DND-41 (cell line): ENCODE measurements at regions not wholly inside any gene's neighbourhood (a gene's known extent, or its start where the extent isn't known, plus 50 kb on each side); places are given as distances from the start of the nearest gene placed in this dataset.

Experiments
- ATAC-seq: fragments of 200-7000 bp; cut with Tn5 transposase; 3 replicates; pipeline ENCODE4 v1.9.1; 2021; ENCODE audit warnings: low read depth; ENCODE audit not compliant: insufficient read depth
- DNase-seq: peaks from one replicate; pipeline ENCODE4 v3.0.0-alpha.2; 2020
- H2AFZ ChIP-seq: 2 replicates; pipeline ENCODE4 v1.6.0; 2012; ENCODE audit warnings: low read depth, low read length
- H3K27ac ChIP-seq: 2 replicates; pipeline ENCODE4 v1.5.1; 2012; ENCODE audit warnings: low read length, inconsistent platforms
- H3K27me3 ChIP-seq: fragments of 200-600 bp; sonication (generic); 2 replicates; pipeline ENCODE4 v1.6.0; 2012; ENCODE audit warnings: low read length, mild to moderate bottlenecking, inconsistent platforms; ENCODE audit not compliant: insufficient read depth, poor library complexity
- H3K36me3 ChIP-seq: 2 replicates; pipeline ENCODE4 v1.5.1; 2012; ENCODE audit warnings: low read length, inconsistent platforms; ENCODE audit not compliant: insufficient read depth
- H3K4me1 ChIP-seq: 2 replicates; pipeline ENCODE4 v1.5.1; 2012; ENCODE audit warnings: mild to moderate bottlenecking, low read length; ENCODE audit not compliant: insufficient read depth
- H3K4me2 ChIP-seq: 2 replicates; pipeline ENCODE4 v1.6.0; 2012; ENCODE audit warnings: mild to moderate bottlenecking, moderate library complexity, low read length, inconsistent platforms; ENCODE audit not compliant: insufficient read depth
- H3K4me3 ChIP-seq, 2 experiments: fragments of 200-600 bp in 1 of 2; shearing (Covaris generic) in 1 of 2; 2 replicates each; pipeline ENCODE4 v1.5.1; 2012 to 2016; ENCODE audit warnings: inconsistent platforms in 2 of 2, low read length in 2 of 2, mild to moderate bottlenecking in 2 of 2, low read depth in 1 of 2, moderate library complexity in 1 of 2
- H3K79me2 ChIP-seq: 2 replicates; pipeline ENCODE4 v1.6.0; 2012; ENCODE audit warnings: low read length, inconsistent platforms; ENCODE audit not compliant: insufficient read depth
- H3K9ac ChIP-seq: 2 replicates; pipeline ENCODE4 v1.6.0; 2012; ENCODE audit warnings: low read depth, mild to moderate bottlenecking, inconsistent platforms, low read length, moderate library complexity
- H3K9me3 ChIP-seq: 2 replicates; pipeline ENCODE4 v1.5.1; 2012; ENCODE audit warnings: low read length, moderate library complexity, mild to moderate bottlenecking, inconsistent platforms; ENCODE audit not compliant: insufficient read depth, severe bottlenecking
- H4K20me1 ChIP-seq: 2 replicates; pipeline ENCODE4 v1.6.0; 2012; ENCODE audit warnings: low read length; ENCODE audit not compliant: insufficient read depth
- EZH2 ChIP-seq: IDR thresholded peaks from 3 replicates; pipeline ENCODE4 v1.6.1; 2012; ENCODE audit warnings: borderline replicate concordance, low read depth, mild to moderate bottlenecking, moderate library complexity, low read length, inconsistent platforms; ENCODE audit not compliant: severe bottlenecking
- TF ChIP-seq, protein P1 (sequence below): IDR thresholded peaks from 2 replicates; pipeline ENCODE4 v1.5.1; 2012; ENCODE audit warnings: borderline replicate concordance, low read length, moderate library complexity, mild to moderate bottlenecking; ENCODE audit not compliant: poor library complexity, severe bottlenecking; ENCODE audit errors: extremely low read depth

DNA sequence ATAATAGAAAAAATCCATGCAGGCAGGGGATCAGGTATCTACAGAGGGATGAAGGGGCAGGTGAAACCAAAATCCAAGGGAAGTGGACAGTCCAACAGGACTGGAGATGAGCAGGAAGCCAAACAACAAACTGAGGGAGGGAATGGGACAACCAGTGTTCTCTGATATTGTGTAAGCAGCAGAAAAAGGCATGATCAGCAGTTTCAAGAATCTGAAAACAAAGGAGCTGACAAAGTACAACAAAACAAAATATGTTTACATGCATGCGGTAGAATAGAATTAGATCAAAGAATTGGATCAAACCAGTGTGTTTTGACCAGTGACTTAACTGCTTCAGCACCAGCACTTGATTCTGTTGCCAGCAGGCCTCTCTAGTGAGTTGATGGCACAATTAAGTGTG lies 729.7 kb downstream of the RFPL4B start:
- H3K4me2 ChIP-seq = no peak overlapping the region
- no peaks in the 10 kb centered on the region for H3K36me3 ChIP-seq
- no peaks in the 10 kb centered on the region for H4K20me1 ChIP-seq
- DNase-seq = no peak
- H3K4me1 ChIP-seq = no peaks in the 10 kb centered on the region
- H3K27me3 ChIP-seq = no peaks in the 10 kb centered on the region
- no peaks in the 10 kb centered on the region for H3K9me3 ChIP-seq
- no peaks in the 10 kb centered on the region for H3K79me2 ChIP-seq
- no peak overlapping the region for H3K4me3 ChIP-seq
- ATAC-seq = no peak
- no peak overlapping the region for H2AFZ ChIP-seq
- no peak for TF ChIP-seq EZH2
- TF ChIP-seq, protein P1, sequence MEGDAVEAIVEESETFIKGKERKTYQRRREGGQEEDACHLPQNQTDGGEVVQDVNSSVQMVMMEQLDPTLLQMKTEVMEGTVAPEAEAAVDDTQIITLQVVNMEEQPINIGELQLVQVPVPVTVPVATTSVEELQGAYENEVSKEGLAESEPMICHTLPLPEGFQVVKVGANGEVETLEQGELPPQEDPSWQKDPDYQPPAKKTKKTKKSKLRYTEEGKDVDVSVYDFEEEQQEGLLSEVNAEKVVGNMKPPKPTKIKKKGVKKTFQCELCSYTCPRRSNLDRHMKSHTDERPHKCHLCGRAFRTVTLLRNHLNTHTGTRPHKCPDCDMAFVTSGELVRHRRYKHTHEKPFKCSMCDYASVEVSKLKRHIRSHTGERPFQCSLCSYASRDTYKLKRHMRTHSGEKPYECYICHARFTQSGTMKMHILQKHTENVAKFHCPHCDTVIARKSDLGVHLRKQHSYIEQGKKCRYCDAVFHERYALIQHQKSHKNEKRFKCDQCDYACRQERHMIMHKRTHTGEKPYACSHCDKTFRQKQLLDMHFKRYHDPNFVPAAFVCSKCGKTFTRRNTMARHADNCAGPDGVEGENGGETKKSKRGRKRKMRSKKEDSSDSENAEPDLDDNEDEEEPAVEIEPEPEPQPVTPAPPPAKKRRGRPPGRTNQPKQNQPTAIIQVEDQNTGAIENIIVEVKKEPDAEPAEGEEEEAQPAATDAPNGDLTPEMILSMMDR = no peak
- no peak overlapping the region for H3K27ac ChIP-seq
- no peak overlapping the region for H3K9ac ChIP-seq

GRCh38 chr6:113077794-113078193 lies 730.7 kb downstream of the RFPL4B start:
- TF ChIP-seq EZH2 = no peak
- TF ChIP-seq, protein P1 = no peak
- no peak overlapping the region for H3K4me3 ChIP-seq
- DNase-seq = no peak

GRCh38 chr6:113078791-113079190 lies 731.7 kb downstream of the RFPL4B start:
- Histone ChIP-seq H3K9me3 (no peaks in the 10 kb centered on the region), H3K27ac (no peak overlapping the region), H3K4me3 (no peak overlapping the region), H3K79me2 (no peaks in the 10 kb centered on the region), H3K36me3 (no peaks in the 10 kb centered on the region), H3K27me3 (no peaks in the 10 kb centered on the region), H3K4me1 (no peaks in the 10 kb centered on the region), H3K4me2 (no peak overlapping the region), H2AFZ (no peak overlapping the region), H3K9ac (no peak overlapping the region), H4K20me1 (no peaks in the 10 kb centered on the region)
- ATAC-seq (no peak), DNase-seq (no peak)
- TF ChIP-seq, protein P1 = no peak

More at GRCh38 chr6:113077794-113078193, 730.7 kb downstream of the RFPL4B start:
- Histone ChIP-seq H3K4me2 (no peak overlapping the region), H3K9ac (no peak overlapping the region), H3K27ac (no peak overlapping the region), H3K9me3 (no peaks in the 10 kb centered on the region), H3K27me3 (no peaks in the 10 kb centered on the region), H3K36me3 (no peaks in the 10 kb centered on the region), H3K79me2 (no peaks in the 10 kb centered on the region), H2AFZ (no peak overlapping the region), H4K20me1 (no peaks in the 10 kb centered on the region), H3K4me1 (no peaks in the 10 kb centered on the region)
- ATAC-seq = no peak

- Histone ChIP-seq H3K4me1 (no peaks in the 10 kb centered on the region), H4K20me1 (no peaks in the 10 kb centered on the region), H3K36me3 (no peaks in the 10 kb centered on the region), H3K4me2 (no peak overlapping the region), H2AFZ (no peak overlapping the region), H3K79me2 (no peaks in the 10 kb centered on the region), H3K27me3 (no peaks in the 10 kb centered on the region), H3K9me3 (no peaks in the 10 kb centered on the region), H3K27ac (no peak overlapping the region), H3K4me3 (no peak overlapping the region), H3K9ac (no peak overlapping the region)
- TF ChIP-seq, protein P1 = no peak
- no peak for TF ChIP-seq EZH2
- ATAC-seq (no peak), DNase-seq (no peak)
These were observed 735.6 kb downstream of the RFPL4B start for GRCh38 chr6:113082745-113083144.
